LNCAP (cell line): ENCODE measurements at regions not wholly inside any gene's neighbourhood (a gene's known extent, or its start where the extent isn't known, plus 50 kb on each side); places are given as distances from the start of the nearest gene placed in this dataset.

Source experiments
- CTCF ChIP-seq: fragments of 450-650 bp; IDR thresholded peaks from 2 replicates; pipeline ENCODE4 v1.5.1; 2017; ENCODE audit warnings: mild to moderate bottlenecking

- no peak for TF ChIP-seq CTCF
These were observed 1033.5 kb upstream of the TMEFF2 start for GRCh38 chr2:193228276-193228675.

- TF ChIP-seq CTCF = no peak
These were observed 1027.7 kb upstream of the TMEFF2 start for GRCh38 chr2:193222454-193222853.

GRCh38 chr2:193219413-193219812 lies 1024.7 kb upstream of the TMEFF2 start:
- no peak for TF ChIP-seq CTCF

GRCh38 chr2:193201583-193201982 lies 1006.9 kb upstream of the TMEFF2 start:
- TF ChIP-seq CTCF = no peak

GRCh38 chr2:193199322-193199721 lies 1004.6 kb upstream of the TMEFF2 start:
- TF ChIP-seq CTCF = no peak

GRCh38 chr2:193187816-193188215 lies 993.1 kb upstream of the TMEFF2 start:
- no peak for TF ChIP-seq CTCF

GRCh38 chr2:193156480-193156879 lies 961.7 kb upstream of the TMEFF2 start:
- TF ChIP-seq CTCF = no peak

GRCh38 chr2:193154076-193154475 lies 959.3 kb upstream of the TMEFF2 start:
- TF ChIP-seq CTCF = no peak
